EL (cell line): ENCODE measurements at regions not wholly inside any gene's neighbourhood (a gene's known extent, or its start where the extent isn't known, plus 50 kb on each side); places are given as distances from the start of the nearest gene placed in this dataset.
"Not testable (repeated sequence)": the region's sequence is repeated elsewhere in the genome, so short reads cannot be mapped to it uniquely, and the experiment has no call there.

Experiments used
- DNase-seq: peaks from one replicate; pipeline ENCODE4 v3.0.0-alpha.2; 2016

GRCh38 chr6:2363211-2363610, 117.8 kb upstream of the GMDS start:
- no peak for DNase-seq

- DNase-seq = no peak
Observed at GRCh38 chr6:2361195-2361594, 115.8 kb upstream of the GMDS start.

DNA sequence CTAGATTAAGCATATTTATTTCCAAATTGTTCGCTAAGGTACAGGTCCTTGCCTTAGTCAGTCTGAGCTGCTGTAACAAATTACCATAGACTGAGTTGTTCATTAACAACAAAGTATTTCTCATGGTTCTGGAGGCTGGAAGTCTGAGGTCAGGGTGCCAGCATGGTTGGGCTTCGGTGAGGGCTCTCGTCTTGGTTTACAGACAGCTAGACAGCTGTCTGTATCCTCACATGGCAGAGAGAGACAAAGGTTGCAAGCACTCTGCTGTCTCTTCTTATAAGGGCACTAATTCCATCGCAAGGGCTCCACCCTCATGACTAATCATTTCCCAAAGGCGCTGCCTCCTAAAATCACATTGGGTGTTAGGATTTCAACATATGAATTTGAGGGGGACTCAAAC, 115.3 kb upstream of the GMDS start:
- no peak for DNase-seq

DNA sequence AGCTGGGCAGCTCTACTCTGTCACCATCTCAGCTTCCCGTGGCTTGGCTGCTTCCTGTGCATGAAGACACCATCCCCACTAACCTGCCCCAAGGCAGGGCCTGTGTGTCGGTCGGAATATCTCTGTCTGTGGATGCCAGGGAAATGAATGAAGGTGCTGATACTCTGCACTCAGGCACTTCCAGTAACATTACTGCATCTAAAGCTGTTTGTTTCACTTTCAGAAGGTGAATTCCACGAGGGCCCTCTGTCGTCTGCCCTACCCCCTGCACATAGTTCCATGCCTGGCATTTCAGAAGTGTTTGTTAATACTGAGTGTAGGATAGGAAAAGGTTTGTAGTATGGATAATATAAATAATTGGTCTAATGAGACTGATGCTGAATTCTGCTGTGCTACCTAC, 114.7 kb upstream of the GMDS start:
- no peak for DNase-seq

GRCh38 chr6:2355150-2355549, 109.7 kb upstream of the GMDS start:
- DNase-seq = no peak

GRCh38 chr6:2354138-2354491, 108.7 kb upstream of the GMDS start:
- DNase-seq = no peak

- peak; percentile 73 for DNase-seq
Observed at GRCh38 chr6:2353412-2354137, 108.2 kb upstream of the GMDS start.

GRCh38 chr6:2351807-2352431, 106.5 kb upstream of the GMDS start:
- DNase-seq = peak; percentile 68

GRCh38 chr6:2351090-2351489, 105.7 kb upstream of the GMDS start:
- DNase-seq = no peak

GRCh38 chr6:2346078-2346477, 100.7 kb upstream of the GMDS start:
- DNase-seq = no peak

- no peak for DNase-seq
Observed at GRCh38 chr6:2344319-2344905, 99.0 kb upstream of the GMDS start.

DNA sequence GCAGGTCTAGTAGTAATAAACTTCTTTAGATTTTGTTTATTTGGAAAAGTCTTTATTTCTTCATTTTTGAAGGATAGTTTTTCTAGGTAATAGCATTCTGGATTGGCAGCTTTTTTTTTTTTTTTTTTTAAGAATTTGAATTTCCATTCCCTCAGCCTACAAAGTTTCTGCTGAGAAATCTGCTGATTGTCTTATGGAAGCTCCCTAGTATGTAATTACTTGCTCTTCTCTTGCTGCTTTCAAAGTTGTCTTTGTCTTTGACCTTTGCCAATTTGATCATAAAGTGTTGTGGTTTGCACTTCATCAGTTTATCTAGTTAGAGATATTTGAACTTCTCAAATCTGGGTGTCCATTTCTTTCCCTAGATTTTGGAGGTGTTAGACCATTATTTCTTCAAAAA, 82.2 kb upstream of the GMDS start:
- DNase-seq = no peak

GRCh38 chr6:2324166-2324953, 79.0 kb upstream of the GMDS start:
- no peak for DNase-seq

GRCh38 chr6:2317498-2317897, 72.1 kb upstream of the GMDS start:
- DNase-seq = not testable (repeated sequence)

GRCh38 chr6:2314641-2315040, 69.2 kb upstream of the GMDS start:
- DNase-seq = no peak

DNA sequence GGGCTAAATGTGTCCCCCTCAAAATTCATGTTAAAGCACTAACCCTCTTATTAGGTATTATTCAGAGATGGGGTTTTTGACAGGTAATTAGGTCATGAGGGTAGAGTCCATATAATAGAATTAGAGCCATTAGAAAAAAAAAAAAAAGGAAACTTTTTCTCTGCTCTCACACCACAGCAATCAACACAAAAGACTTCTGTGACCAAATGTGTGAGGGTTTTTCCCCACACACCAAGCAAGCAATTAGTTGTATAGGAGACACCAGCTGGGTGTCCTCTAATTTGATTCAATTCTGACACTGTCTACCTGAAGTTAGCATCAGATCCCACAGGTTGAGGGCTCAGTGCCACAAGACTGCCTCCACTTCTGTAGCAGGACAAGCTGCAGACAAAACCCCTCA, 64.6 kb upstream of the GMDS start:
- no peak for DNase-seq

- no peak for DNase-seq
Observed at GRCh38 chr6:2309122-2309521, 63.7 kb upstream of the GMDS start.

- DNase-seq = no peak
Observed at GRCh38 chr6:2307799-2308198, 62.4 kb upstream of the GMDS start.

DNA sequence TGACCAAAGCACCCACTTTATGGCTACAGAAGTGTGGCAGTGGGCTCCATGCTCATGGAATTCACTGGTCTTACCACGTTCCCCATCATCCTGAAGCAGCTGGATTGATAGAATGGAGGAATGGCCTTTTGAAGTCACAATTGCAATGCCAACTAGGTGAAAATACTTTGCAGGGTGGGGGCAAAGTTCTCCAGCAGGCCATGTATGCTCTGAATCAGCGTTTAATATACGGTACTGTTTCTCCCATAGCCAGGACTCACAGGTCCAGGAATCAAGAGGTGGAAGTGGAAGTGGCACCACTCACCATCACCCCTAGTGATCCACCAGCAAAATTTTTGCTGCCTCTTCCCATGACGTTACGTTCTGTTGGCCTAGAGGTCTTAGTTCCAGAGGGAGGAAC, 60.5 kb upstream of the GMDS start:
- DNase-seq = no peak

- not testable (repeated sequence) for DNase-seq
Observed at GRCh38 chr6:2302482-2302881, 57.1 kb upstream of the GMDS start.

GRCh38 chr6:2296781-2297180, 51.4 kb upstream of the GMDS start:
- no peak for DNase-seq
